Retinal pigment epithelial cell (primary cell): ENCODE measurements at regions not wholly inside any gene's neighbourhood (a gene's known extent, or its start where the extent isn't known, plus 50 kb on each side); places are given as distances from the start of the nearest gene placed in this dataset.
"Not testable (repeated sequence)": the region's sequence is repeated elsewhere in the genome, so short reads cannot be mapped to it uniquely, and the experiment has no call there.

ENCODE experiments used
- DNase-seq: peaks from one replicate; pipeline ENCODE4 v3.0.0-alpha.2; 2010; ENCODE audit warnings: low read depth
- H3K4me3 ChIP-seq: 2 replicates; pipeline ENCODE4 v1.5.1; 2011; ENCODE audit warnings: mild to moderate bottlenecking, low read length, control low read depth, moderate library complexity
- TF ChIP-seq, protein P1 (sequence below): conservative IDR thresholded peaks from 2 replicates; pipeline ENCODE4 v1.5.1; 2011; ENCODE audit warnings: low read depth, low read length, control low read depth, inconsistent platforms

DNA sequence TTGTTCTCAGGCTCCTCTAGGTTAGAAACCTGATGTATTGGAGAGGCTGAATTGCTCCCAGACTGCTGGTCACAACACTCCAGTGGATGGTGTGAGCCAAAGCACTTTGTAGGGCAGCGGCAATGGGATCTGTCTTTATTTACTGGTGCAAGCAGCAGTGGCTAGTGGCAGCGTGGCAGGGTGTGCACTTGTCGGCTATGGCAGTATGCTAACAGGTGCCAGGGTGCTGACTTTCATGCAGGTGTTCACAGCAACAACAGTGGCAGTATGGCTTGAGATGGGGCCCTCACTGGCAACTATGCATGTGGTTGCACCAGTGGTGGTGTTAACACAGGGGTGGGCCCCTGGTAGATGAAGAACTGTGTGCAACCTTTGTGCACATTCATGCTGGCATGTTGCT, 347.8 kb downstream of the DSC3 start:
- no peak for DNase-seq
- TF ChIP-seq, protein P1, sequence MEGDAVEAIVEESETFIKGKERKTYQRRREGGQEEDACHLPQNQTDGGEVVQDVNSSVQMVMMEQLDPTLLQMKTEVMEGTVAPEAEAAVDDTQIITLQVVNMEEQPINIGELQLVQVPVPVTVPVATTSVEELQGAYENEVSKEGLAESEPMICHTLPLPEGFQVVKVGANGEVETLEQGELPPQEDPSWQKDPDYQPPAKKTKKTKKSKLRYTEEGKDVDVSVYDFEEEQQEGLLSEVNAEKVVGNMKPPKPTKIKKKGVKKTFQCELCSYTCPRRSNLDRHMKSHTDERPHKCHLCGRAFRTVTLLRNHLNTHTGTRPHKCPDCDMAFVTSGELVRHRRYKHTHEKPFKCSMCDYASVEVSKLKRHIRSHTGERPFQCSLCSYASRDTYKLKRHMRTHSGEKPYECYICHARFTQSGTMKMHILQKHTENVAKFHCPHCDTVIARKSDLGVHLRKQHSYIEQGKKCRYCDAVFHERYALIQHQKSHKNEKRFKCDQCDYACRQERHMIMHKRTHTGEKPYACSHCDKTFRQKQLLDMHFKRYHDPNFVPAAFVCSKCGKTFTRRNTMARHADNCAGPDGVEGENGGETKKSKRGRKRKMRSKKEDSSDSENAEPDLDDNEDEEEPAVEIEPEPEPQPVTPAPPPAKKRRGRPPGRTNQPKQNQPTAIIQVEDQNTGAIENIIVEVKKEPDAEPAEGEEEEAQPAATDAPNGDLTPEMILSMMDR: no peak
- H3K4me3 ChIP-seq: no peak overlapping the region

DNA sequence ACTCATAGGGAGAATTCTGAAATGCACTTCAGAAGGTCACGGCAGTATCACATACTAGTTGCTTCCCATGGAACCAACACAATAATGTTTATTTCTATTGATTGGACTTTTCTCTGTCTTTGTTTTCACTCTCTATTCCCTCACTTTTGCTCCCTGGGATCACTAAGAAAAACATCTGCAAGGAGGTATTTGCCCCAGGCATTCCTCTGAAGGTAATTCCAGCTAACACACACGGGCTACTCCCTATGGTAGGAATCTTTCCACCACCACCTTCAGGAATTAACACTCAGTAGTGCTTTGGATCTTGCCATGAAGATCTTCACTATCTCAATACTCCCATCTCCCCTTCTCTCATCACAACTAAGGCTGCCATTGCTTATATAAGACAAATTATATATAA, 353.3 kb downstream of the DSC3 start:
- no peak for DNase-seq
- TF ChIP-seq, protein P1: no peak
- no peak overlapping the region for H3K4me3 ChIP-seq

DNA sequence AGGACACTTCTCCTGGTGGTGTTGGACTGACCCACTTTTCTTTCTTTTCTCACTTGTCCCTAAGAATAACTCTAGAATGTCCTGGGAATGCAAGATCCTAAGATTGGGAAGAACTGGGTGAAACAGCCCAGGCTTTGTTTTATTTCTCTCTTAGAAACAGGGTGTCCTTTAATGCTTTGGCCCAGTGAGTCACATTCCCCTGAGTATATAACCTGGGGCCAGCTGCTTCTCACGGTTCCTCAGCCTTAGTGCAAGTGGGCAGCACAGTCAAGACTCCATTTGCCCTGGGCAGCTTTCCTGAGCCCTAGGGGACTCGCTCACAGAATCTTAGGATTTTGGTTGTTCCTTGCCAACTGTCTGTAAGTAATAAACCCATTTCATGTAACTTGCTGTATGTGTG, 355.0 kb downstream of the DSC3 start:
- H3K4me3 ChIP-seq: no peak overlapping the region
- TF ChIP-seq, protein P1: no peak

DNA sequence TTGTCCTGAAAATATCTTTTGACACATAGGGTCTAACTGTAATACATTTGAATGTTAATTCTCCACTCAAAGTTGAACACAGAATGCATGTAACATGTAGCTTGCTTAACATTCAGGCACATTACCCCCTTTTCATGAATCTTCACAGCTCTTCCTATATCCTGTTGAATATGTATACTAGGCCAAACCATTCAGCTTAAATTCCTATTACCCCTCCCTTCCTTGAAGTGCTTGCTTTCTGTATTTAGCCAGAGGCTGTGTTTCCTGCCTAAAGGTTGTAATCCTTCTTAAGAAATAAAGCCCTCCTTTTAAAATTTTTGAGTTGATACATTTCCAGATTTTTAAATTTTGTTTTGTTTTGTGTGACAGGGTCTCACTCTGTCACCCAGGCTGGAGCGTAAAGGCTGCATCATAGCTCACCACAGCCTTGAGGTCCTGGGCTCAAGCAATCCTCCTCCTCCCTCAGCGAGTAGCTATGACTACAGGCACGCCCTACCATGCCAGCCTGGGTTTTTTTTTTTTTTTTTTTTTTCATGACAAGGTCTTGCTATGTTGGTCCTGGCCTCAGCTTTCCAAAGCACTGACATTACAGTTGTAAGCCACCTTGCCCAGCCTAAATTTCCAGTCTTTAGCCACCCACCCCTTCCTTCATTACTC, 357.6 kb downstream of the DSC3 start:
- no peak overlapping the region for H3K4me3 ChIP-seq
- TF ChIP-seq, protein P1: no peak
- DNase-seq: peak; percentile 2

More for the DNA sequence above, 355.0 kb downstream of the DSC3 start:
- no peak for DNase-seq

DNA sequence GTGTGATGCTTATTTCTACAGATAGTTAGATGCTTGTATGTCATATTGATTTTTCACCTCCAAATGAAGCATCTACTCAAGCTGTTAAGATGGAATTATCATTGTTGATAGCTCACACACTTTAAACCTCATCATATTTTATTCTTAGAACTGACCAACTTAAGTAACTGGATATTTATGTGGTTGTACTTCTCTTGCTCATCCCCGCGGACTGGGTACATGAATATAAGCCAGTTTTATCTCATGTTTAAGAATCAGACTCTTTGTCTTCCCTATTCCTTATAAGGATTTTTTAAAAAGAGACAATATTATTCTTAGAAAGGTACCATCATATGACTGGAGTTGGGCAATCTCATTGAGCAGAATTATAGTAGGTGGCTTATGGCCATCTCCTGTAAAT, 358.7 kb downstream of the DSC3 start:
- DNase-seq: no peak
- TF ChIP-seq, protein P1: no peak

DNA sequence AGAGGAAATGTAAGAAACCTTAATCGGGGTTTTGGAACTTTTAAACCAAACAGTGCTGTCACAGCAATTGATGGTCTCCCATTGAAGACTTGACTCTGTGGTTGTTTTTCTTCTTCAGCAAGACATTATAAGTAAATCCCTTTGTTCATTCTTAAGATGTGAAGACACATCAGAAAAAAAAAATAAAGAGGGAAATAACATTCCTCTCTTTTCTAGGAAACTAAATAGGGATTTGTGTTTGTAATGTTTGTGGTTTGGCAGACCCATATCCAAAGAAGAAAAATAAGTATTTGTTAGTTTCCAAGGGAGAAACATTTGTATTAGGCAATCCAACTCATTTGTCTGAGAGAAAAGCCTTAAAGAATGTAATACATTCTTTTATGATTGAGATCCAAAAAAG, 359.9 kb downstream of the DSC3 start:
- TF ChIP-seq, protein P1: no peak
- DNase-seq: peak; percentile 19
- no peak overlapping the region for H3K4me3 ChIP-seq

More for the DNA sequence above, 358.7 kb downstream of the DSC3 start:
- H3K4me3 ChIP-seq: no peak overlapping the region

DNA sequence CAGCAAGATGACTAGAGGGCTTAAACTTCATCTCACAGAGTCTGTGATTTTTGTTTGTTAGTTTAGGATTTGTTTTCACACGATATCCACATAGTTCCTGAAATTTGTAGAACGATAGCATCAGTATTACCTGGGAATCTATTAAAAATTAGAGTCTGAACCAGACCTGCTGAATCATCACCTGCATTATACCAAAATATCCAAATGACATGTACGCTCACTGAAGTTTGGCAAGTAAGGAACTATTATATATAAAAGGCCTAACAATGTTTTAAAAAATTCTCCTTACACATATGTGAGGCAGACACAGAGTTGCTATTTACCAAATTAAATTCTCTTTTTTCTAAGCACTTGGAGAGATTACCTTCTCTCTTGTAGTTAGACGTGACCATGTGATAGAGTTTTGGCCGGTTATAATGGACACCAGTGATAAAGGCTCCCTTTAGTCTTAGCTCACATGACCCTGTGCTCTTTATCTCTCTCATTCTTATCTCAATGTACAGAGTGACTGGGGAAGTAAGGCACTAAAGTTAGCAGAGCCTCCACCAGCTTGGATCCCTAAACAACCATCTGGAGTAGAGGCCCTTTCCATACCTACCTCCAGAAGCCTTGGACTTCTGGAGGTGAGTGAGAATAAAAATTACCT, 363.1 kb downstream of the DSC3 start:
- H3K4me3 ChIP-seq: no peak overlapping the region
- DNase-seq: no peak
- TF ChIP-seq, protein P1: no peak

DNA sequence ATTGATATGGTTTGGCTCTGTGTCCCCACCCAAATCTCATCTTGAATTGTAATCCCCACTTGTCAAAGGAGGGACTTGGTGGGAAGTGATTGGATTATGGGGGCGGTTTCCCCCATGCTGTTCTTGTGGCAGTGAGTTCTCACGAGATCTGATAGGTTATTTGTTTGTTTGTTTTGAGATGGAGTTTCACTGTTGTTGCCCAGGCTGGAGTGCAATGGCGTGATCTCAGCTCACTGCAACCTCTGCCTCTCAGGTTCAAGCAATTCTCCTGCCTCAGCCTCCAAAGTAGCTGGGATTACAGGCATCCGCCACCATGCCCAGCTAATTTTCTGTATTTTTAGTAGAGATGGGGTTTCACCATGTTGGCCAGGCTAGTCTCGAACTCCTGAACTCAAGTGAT, 364.7 kb downstream of the DSC3 start:
- DNase-seq, H3K4me3 ChIP-seq: not testable (repeated sequence)
